ENCODE measurements at regions not wholly inside any gene's neighbourhood (a gene's known extent, or its start where the extent isn't known, plus 50 kb on each side); places are given as distances from the start of the nearest gene placed in this dataset.

- peak overlapping the region in 2 of 3 experiments; percentile 5 to 64 for H3K27ac Mint-ChIP-seq
Observed at GRCh38 chr1:242738702-242739645, 214.5 kb upstream of the PLD5 start.

GRCh38 chr1:242736611-242737010, 212.1 kb upstream of the PLD5 start:
- no peak overlapping the region for H3K4me3 Mint-ChIP-seq
- no peak for TF ChIP-seq CTCF (IDR thresholded peaks at IDR 0.05; ENCODE audit: unreplicated experiment in 3 of 3)
- no peaks in the 10 kb centered on the region for H3K36me3 Mint-ChIP-seq (ENCODE audit: low read depth)
- peaks cover 6% of the 10 kb centered on the region for H3K4me1 Mint-ChIP-seq
- H3K27ac Mint-ChIP-seq, result no peak overlapping the region
- peaks cover 4% of the 10 kb centered on the region for H3K27me3 Mint-ChIP-seq (ENCODE audit: low read depth)
- H3K9me3 Mint-ChIP-seq, result peaks cover 12% of the 10 kb centered on the region

More at GRCh38 chr1:242738702-242739645, 214.5 kb upstream of the PLD5 start:
- Mint-ChIP-seq H3K4me3 (peak overlapping the region in 1 of 3 experiments; percentile 12), H3K4me1 (peaks cover 12% of the 10 kb centered on the region), H3K27me3 (ENCODE audit: low read depth) (peaks cover 5% of the 10 kb centered on the region), H3K9me3 (peaks cover 7% of the 10 kb centered on the region), H3K36me3 (ENCODE audit: low read depth) (no peaks in the 10 kb centered on the region)
- TF ChIP-seq CTCF (IDR thresholded peaks at IDR 0.05; ENCODE audit: unreplicated experiment in 3 of 3), result no peak

GRCh38 chr1:242735323-242735722, 210.8 kb upstream of the PLD5 start:
- H3K36me3 Mint-ChIP-seq (ENCODE audit: low read depth), result no peaks in the 10 kb centered on the region

GRCh38 chr1:242731446-242731845, 206.9 kb upstream of the PLD5 start:
- Mint-ChIP-seq H3K4me3 (no peak overlapping the region), H3K36me3 (ENCODE audit: low read depth) (no peaks in the 10 kb centered on the region), H3K27me3 (ENCODE audit: low read depth) (peaks cover 4% of the 10 kb centered on the region), H3K9me3 (peaks cover 8% of the 10 kb centered on the region), H3K4me1 (no peaks in the 10 kb centered on the region), H3K27ac (no peak overlapping the region)
- no peak for TF ChIP-seq CTCF (IDR thresholded peaks at IDR 0.05; ENCODE audit: unreplicated experiment in 3 of 3)

More at GRCh38 chr1:242735323-242735722, 210.8 kb upstream of the PLD5 start:
- TF ChIP-seq CTCF (IDR thresholded peaks at IDR 0.05; ENCODE audit: unreplicated experiment in 3 of 3), result no peak
- H3K27me3 Mint-ChIP-seq (ENCODE audit: low read depth), result peaks cover 4% of the 10 kb centered on the region
- H3K4me1 Mint-ChIP-seq, result peaks cover 6% of the 10 kb centered on the region
- no peak overlapping the region for H3K27ac Mint-ChIP-seq
- H3K9me3 Mint-ChIP-seq, result peaks cover 8% of the 10 kb centered on the region
- no peak overlapping the region for H3K4me3 Mint-ChIP-seq

- Mint-ChIP-seq H3K4me3 (no peak overlapping the region), H3K9me3 (peaks cover 8% of the 10 kb centered on the region), H3K36me3 (ENCODE audit: low read depth) (no peaks in the 10 kb centered on the region), H3K27ac (no peak overlapping the region), H3K4me1 (no peaks in the 10 kb centered on the region), H3K27me3 (ENCODE audit: low read depth) (peaks cover 10% of the 10 kb centered on the region)
- TF ChIP-seq CTCF (IDR thresholded peaks at IDR 0.05; ENCODE audit: unreplicated experiment in 3 of 3), result no peak
Observed at GRCh38 chr1:242728696-242729095, 204.2 kb upstream of the PLD5 start.

All from nephron (organoid).